A673 (cell line): ENCODE measurements at regions not wholly inside any gene's neighbourhood (a gene's known extent, or its start where the extent isn't known, plus 50 kb on each side); places are given as distances from the start of the nearest gene placed in this dataset.

Source experiments
- BruUV-seq: library from RNA; stranded (reverse); fragments of 400-500 nt; replicated peaks from 2 replicates; lab custom pipeline; 2021; lab: Mats Ljungman, UMichigan
- CTCF ChIA-PET: fragments of 300-600 bp; sonication (Branson Sonifier 250); formaldehyde crosslinking; loops from one replicate; lab custom pipeline; 2022; ENCODE audit warnings: antibody characterized with exemption; lab: Charles Lee
- POLR2A ChIA-PET: fragments of 300-600 bp; sonication (Branson Sonifier 250); formaldehyde crosslinking; loops from one replicate; lab custom pipeline; 2022; ENCODE audit warnings: antibody characterized with exemption; ENCODE audit not compliant: low non-redundant PET; lab: Charles Lee
- DNase-seq: peaks from one replicate; pipeline ENCODE4 v3.0.0-alpha.2; 2015; ENCODE audit warnings: low spot score
- H3K27ac ChIP-seq: fragments of 200-600 bp; sonication (generic); 2 replicates; pipeline ENCODE4 v1.5.1; 2016; ENCODE audit warnings: mixed run types, low read depth, mild to moderate bottlenecking, mixed read lengths, antibody characterized with exemption, low read length; ENCODE audit not compliant: poor library complexity, severe bottlenecking
- H3K27me3 ChIP-seq: fragments of 200-600 bp; sonication (generic); replicated peaks from 2 replicates; pipeline ENCODE4 v1.6.1; 2017; ENCODE audit warnings: mixed run types, low read depth, mild to moderate bottlenecking, mixed read lengths, antibody characterized with exemption, low read length; ENCODE audit not compliant: insufficient read depth, poor library complexity
- H3K36me3 ChIP-seq: fragments of 200-600 bp; sonication (generic); 2 replicates; pipeline ENCODE4 v1.6.1; 2016; ENCODE audit warnings: mixed run types, mild to moderate bottlenecking, mixed read lengths, antibody characterized with exemption, low read length; ENCODE audit not compliant: insufficient read depth, poor library complexity, severe bottlenecking
- H3K4me1 ChIP-seq: fragments of 200-600 bp; sonication (generic); 2 replicates; pipeline ENCODE4 v1.6.1; 2017; ENCODE audit warnings: mixed run types, mild to moderate bottlenecking, mixed read lengths, antibody characterized with exemption, low read length; ENCODE audit not compliant: insufficient read depth, poor library complexity, severe bottlenecking
- H3K4me3 ChIP-seq: fragments of 200-600 bp; sonication (generic); 2 replicates; pipeline ENCODE4 v1.5.1; 2016; ENCODE audit warnings: low read depth, mixed run types, mild to moderate bottlenecking, mixed read lengths, low read length; ENCODE audit not compliant: poor library complexity, severe bottlenecking
- H3K9me3 ChIP-seq: fragments of 200-600 bp; sonication (generic); 2 replicates; pipeline ENCODE4 v1.6.1; 2016; ENCODE audit warnings: mixed run types, low read depth, mild to moderate bottlenecking, mixed read lengths, antibody characterized with exemption, low read length; ENCODE audit not compliant: poor library complexity, severe bottlenecking
- EZH2 ChIP-seq: fragments of 200-600 bp; sonication (generic); IDR thresholded peaks from 2 replicates; pipeline ENCODE4 v1.6.1; 2017; ENCODE audit warnings: borderline replicate concordance, low read depth, mild to moderate bottlenecking, mixed read lengths, antibody characterized with exemption, low read length; ENCODE audit not compliant: poor library complexity, severe bottlenecking
- intact Hi-C: fragments of 100-400 bp; cut with micrococcal nuclease; formaldehyde crosslinking; loops from one replicate; pipeline ENCODE4 v1.10.0; 2022; ENCODE audit not compliant: unreplicated experiment
- TF ChIP-seq, protein P1 (sequence below): fragments of 300-800, 200-600 bp; sonication (generic); conservative IDR thresholded peaks from 2 replicates; pipeline ENCODE4 v1.5.1; 2017; ENCODE audit warnings: low read depth, mild to moderate bottlenecking, antibody characterized with exemption, low read length, moderate library complexity, mixed read lengths

DNA sequence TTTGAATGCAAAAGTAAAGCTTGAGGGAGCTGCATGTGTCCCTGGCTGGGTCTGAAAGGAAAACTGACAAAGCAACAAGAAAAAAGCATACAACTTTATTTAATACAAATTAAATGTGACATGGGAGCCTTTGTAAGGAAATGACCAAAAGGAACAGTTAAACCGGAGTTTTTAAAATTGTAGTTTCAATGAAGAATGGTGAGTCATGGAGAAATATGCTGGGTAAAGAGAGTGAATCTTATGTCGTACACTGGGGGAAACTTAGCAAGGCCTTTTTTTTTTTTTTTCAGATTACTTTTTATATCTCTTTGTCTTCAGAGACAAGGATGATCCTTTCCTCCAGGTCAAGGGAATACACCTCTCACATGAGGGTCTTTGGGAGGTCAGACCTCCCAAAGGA, 50.1 kb upstream of the FBXL17 start:
- Histone ChIP-seq H3K9me3 (no peaks in the 10 kb centered on the region), H3K4me1 (no peaks in the 10 kb centered on the region), H3K27ac (no peak overlapping the region), H3K27me3 (no peaks in the 10 kb centered on the region), H3K36me3 (no peaks in the 10 kb centered on the region), H3K4me3 (no peak overlapping the region)
- CTCF ChIA-PET, result no interaction called here
- BruUV-seq, result no TSS peak
- TF ChIP-seq, protein P1, sequence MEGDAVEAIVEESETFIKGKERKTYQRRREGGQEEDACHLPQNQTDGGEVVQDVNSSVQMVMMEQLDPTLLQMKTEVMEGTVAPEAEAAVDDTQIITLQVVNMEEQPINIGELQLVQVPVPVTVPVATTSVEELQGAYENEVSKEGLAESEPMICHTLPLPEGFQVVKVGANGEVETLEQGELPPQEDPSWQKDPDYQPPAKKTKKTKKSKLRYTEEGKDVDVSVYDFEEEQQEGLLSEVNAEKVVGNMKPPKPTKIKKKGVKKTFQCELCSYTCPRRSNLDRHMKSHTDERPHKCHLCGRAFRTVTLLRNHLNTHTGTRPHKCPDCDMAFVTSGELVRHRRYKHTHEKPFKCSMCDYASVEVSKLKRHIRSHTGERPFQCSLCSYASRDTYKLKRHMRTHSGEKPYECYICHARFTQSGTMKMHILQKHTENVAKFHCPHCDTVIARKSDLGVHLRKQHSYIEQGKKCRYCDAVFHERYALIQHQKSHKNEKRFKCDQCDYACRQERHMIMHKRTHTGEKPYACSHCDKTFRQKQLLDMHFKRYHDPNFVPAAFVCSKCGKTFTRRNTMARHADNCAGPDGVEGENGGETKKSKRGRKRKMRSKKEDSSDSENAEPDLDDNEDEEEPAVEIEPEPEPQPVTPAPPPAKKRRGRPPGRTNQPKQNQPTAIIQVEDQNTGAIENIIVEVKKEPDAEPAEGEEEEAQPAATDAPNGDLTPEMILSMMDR, result no peak
- TF ChIP-seq EZH2, result no peak
- DNase-seq, result no peak
- intact Hi-C loops, result no loop called here
- POLR2A ChIA-PET, result no interaction called here
